Liver (tissue), 3 donors: ENCODE measurements at regions not wholly inside any gene's neighbourhood (a gene's known extent, or its start where the extent isn't known, plus 50 kb on each side); places are given as distances from the start of the nearest gene placed in this dataset.

Experiments
- GABPA ChIP-seq, 2 donors: IDR thresholded peaks in 1 of 2; conservative IDR thresholded peaks in 1 of 2; 2 replicates each; pipeline ENCODE4 v1.6.1; 2016; ENCODE audit warnings: antibody characterized with exemption in 2 of 2, mild to moderate bottlenecking in 1 of 2, moderate library complexity in 1 of 2
- TF ChIP-seq, protein P1 (sequence below): fragments of 150-350 bp; IDR thresholded peaks from 2 replicates; pipeline ENCODE4 v1.5.1; 2017; ENCODE audit warnings: improper control_type of control experiment, low read depth, low read length; ENCODE audit not compliant: missing input control
- donor health status: healthy.
- donor health status: healthy.

DNA sequence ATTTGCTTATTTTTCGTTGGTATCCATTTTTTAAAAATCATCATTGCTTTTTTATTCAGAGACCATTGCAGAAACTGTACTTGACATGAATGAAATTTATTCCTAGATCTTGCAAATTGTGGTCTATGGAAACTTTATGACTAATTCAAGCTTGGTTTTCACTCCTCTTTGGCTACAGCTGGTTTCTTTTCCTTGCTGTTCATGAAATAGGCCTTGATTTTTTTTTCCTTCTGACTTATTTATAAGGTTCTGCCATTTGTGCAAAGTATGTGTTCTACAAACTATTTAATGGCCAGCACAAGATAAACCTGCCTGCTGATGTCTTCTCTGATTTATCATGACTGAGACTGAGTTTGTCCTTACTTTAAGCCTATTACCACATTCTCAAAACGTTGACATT, 764.0 kb upstream of the SLITRK5 start:
- TF ChIP-seq, protein P1, sequence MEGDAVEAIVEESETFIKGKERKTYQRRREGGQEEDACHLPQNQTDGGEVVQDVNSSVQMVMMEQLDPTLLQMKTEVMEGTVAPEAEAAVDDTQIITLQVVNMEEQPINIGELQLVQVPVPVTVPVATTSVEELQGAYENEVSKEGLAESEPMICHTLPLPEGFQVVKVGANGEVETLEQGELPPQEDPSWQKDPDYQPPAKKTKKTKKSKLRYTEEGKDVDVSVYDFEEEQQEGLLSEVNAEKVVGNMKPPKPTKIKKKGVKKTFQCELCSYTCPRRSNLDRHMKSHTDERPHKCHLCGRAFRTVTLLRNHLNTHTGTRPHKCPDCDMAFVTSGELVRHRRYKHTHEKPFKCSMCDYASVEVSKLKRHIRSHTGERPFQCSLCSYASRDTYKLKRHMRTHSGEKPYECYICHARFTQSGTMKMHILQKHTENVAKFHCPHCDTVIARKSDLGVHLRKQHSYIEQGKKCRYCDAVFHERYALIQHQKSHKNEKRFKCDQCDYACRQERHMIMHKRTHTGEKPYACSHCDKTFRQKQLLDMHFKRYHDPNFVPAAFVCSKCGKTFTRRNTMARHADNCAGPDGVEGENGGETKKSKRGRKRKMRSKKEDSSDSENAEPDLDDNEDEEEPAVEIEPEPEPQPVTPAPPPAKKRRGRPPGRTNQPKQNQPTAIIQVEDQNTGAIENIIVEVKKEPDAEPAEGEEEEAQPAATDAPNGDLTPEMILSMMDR: no peak
- TF ChIP-seq GABPA (IDR thresholded peaks at IDR 0.05 in 1 of 2, conservative IDR thresholded peaks at IDR 0.05 in 1 of 2): no peak
